ENCODE measurements at regions not wholly inside any gene's neighbourhood (a gene's known extent, or its start where the extent isn't known, plus 50 kb on each side); places are given as distances from the start of the nearest gene placed in this dataset.
"Not testable (repeated sequence)": the region's sequence is repeated elsewhere in the genome, so short reads cannot be mapped to it uniquely, and the experiment has no call there.

DNA sequence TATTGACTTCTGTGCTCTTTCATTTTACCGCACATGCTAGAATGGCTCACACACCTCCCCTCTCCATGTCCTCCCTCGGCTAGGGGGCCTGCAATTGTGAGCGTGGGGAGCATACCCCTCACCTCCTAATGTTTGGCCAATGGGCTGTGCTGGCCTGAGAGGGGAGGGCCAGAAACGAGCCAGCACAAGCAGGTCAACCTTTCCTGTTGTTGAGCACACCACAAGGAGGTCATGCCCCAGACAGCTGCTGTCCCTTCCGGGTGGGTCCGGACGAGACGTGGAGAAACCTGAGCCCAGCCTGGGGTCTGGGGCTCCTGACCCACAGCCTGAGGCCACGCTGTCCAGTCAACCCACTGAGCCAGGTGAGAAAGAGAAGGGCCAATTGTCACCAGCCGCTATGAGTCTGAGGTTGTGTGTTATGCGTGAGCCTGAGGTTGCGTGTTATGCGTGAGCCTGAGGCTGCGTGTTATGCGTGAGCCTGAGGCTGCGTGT lies 77.4 kb downstream of the TTLL2 start:
- H3K9me3 Mint-ChIP-seq: no peaks in the 10 kb centered on the region
- no peaks in the 10 kb centered on the region for H3K36me3 Mint-ChIP-seq

GRCh38 chr6:167403427-167403826 lies 78.5 kb downstream of the TTLL2 start:
- no peaks in the 10 kb centered on the region for H3K4me1 Mint-ChIP-seq (ENCODE audit: low read depth in 2 of 2)
- ATAC-seq: no peak
- H3K4me3 Mint-ChIP-seq: no peak overlapping the region
- DNase-seq (ENCODE audit: low spot score): no peak
- no peaks in the 10 kb centered on the region for H3K9me3 Mint-ChIP-seq
- no peaks in the 10 kb centered on the region for H3K36me3 Mint-ChIP-seq
- H3K27me3 Mint-ChIP-seq: peaks cover 13 to 14% of the 10 kb centered on the region in 2 donors
- no peak overlapping the region for H3K27ac Mint-ChIP-seq

More for the DNA sequence above, 77.4 kb downstream of the TTLL2 start:
- Mint-ChIP-seq H3K4me3 (no peak overlapping the region), H3K27ac (no peak overlapping the region), H3K27me3 (peaks cover 13 to 14% of the 10 kb centered on the region in 2 donors), H3K4me1 (ENCODE audit: low read depth in 2 of 2) (no peaks in the 10 kb centered on the region)
- ATAC-seq: no peak
- no peak for DNase-seq (ENCODE audit: low spot score)

- Mint-ChIP-seq H3K4me1 (ENCODE audit: low read depth in 2 of 2) (no peaks in the 10 kb centered on the region), H3K9me3 (no peaks in the 10 kb centered on the region), H3K4me3 (no peak overlapping the region), H3K27me3 (peaks cover 13 to 14% of the 10 kb centered on the region in 2 donors), H3K27ac (no peak overlapping the region), H3K36me3 (no peaks in the 10 kb centered on the region)
- no peak for DNase-seq (ENCODE audit: low spot score)
- ATAC-seq: no peak
Measured at GRCh38 chr6:167404385-167405049, 79.6 kb downstream of the TTLL2 start.

- H3K27me3 Mint-ChIP-seq: peaks cover 13 to 14% of the 10 kb centered on the region in 2 donors
- no peak overlapping the region for H3K27ac Mint-ChIP-seq
- no peaks in the 10 kb centered on the region for H3K9me3 Mint-ChIP-seq
- no peak overlapping the region for H3K4me3 Mint-ChIP-seq
- no peak for DNase-seq (ENCODE audit: low spot score)
- H3K4me1 Mint-ChIP-seq (ENCODE audit: low read depth in 2 of 2): no peaks in the 10 kb centered on the region
- no peaks in the 10 kb centered on the region for H3K36me3 Mint-ChIP-seq
- peak; percentile 11 to 30 for ATAC-seq
Measured at GRCh38 chr6:167405778-167406532, 81.1 kb downstream of the TTLL2 start.

- not testable (repeated sequence) for ATAC-seq; H3K4me1 Mint-ChIP-seq (ENCODE audit: low read depth in 2 of 2); H3K4me3 Mint-ChIP-seq; DNase-seq (ENCODE audit: low spot score); H3K9me3 Mint-ChIP-seq; H3K27ac Mint-ChIP-seq; H3K36me3 Mint-ChIP-seq
- H3K27me3 Mint-ChIP-seq: peaks cover 13 to 14% of the 10 kb centered on the region in 2 donors
Measured at GRCh38 chr6:167406533-167407238, 81.8 kb downstream of the TTLL2 start.

GRCh38 chr6:167407239-167408064 lies 82.6 kb downstream of the TTLL2 start:
- peaks cover 12 to 13% of the 10 kb centered on the region in 2 donors for H3K27me3 Mint-ChIP-seq
- no peak for ATAC-seq

DNA sequence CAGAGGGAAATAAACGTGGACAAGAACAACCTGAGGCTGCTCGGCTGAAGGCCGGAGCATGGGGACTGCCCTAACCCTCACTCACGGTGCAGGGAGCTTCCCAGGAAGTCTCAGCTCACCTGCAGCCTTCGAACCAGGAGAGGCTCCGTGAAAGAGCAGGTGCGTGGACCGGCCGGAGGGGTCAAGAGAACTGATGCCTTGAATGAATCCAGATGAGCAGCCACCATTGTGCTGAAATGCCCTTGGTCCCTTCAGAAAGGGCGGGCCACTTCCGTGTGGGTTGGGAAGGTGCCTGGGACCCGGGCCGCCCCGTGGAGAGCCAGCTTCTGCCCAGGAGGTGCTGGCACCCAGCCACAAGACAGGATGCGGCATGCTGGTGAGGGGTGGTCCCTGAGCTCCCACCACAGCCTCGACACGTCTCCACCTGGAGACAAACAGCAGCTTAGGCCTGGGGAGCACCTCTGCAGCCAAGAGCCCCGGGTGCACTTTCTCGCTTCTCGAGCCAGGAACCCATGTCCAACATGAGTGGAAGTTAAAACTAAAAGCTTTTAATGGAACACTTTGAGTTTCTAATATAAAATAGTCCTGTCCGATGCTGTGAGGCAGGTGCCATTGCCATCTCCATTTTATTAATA lies 83.5 kb downstream of the TTLL2 start:
- peaks cover 12 to 13% of the 10 kb centered on the region in 2 donors for H3K27me3 Mint-ChIP-seq
- DNase-seq (ENCODE audit: low spot score): no peak
- H3K36me3 Mint-ChIP-seq: no peaks in the 10 kb centered on the region
- H3K4me1 Mint-ChIP-seq (ENCODE audit: low read depth in 2 of 2): no peaks in the 10 kb centered on the region
- ATAC-seq: no peak
- H3K9me3 Mint-ChIP-seq: no peaks in the 10 kb centered on the region
- no peak overlapping the region for H3K27ac Mint-ChIP-seq
- no peak overlapping the region for H3K4me3 Mint-ChIP-seq

More at GRCh38 chr6:167407239-167408064, 82.6 kb downstream of the TTLL2 start:
- Mint-ChIP-seq H3K4me1 (ENCODE audit: low read depth in 2 of 2) (no peaks in the 10 kb centered on the region), H3K9me3 (no peaks in the 10 kb centered on the region), H3K27ac (no peak overlapping the region), H3K36me3 (no peaks in the 10 kb centered on the region), H3K4me3 (no peak overlapping the region)
- DNase-seq (ENCODE audit: low spot score): no peak

DNA sequence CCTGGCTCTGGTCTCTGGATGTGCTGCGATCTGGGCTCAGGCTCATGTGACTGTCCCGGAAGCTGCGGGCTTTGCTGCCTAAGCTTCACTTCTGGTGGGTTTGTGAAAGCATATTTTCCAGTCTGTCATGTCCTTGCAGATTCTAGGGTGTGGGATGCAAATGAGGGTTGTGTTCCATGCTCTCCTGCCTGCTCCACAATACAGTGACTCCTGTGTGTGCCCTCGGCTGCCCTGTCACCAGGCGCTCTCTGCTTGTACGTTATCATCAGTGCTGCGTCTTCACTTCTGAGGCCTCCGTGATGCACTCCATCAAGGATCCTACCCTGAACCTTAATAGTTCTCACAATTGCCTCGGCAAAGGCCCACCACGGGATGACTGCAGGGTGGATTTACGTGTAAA lies 84.2 kb downstream of the TTLL2 start:
- DNase-seq (ENCODE audit: low spot score) (no peak), ATAC-seq (no peak)
- Mint-ChIP-seq H3K27ac (no peak overlapping the region), H3K4me1 (ENCODE audit: low read depth in 2 of 2) (no peaks in the 10 kb centered on the region), H3K36me3 (no peaks in the 10 kb centered on the region), H3K4me3 (no peak overlapping the region), H3K27me3 (peaks cover 10 to 13% of the 10 kb centered on the region in 2 donors), H3K9me3 (no peaks in the 10 kb centered on the region)

DNA sequence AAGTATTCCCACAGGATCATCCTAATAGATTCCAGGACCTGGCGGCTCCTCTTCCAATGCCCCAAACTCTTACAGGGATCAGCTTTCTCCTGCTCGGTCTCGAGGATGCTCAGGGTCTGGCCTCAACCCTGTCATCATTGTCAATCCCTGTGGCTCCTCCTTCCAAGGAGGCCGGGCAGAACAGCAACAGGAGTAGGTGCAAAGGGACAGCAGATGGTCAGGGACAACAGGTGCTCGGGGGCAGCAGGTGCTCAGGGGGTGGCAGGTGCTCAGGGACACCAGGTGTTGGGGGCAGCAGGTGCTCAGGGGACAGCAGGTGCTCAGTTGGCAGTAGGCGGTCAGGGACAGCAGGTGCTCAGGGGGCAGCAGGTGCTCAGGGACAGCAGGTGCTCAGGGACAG lies 84.8 kb downstream of the TTLL2 start:
- Mint-ChIP-seq H3K36me3 (no peaks in the 10 kb centered on the region), H3K4me1 (ENCODE audit: low read depth in 2 of 2) (no peaks in the 10 kb centered on the region), H3K4me3 (no peak overlapping the region), H3K9me3 (no peaks in the 10 kb centered on the region), H3K27me3 (peaks cover 10 to 13% of the 10 kb centered on the region in 2 donors), H3K27ac (no peak overlapping the region)
- DNase-seq (ENCODE audit: low spot score) (no peak), ATAC-seq (no peak)

GRCh38 chr6:167410462-167410861 lies 85.6 kb downstream of the TTLL2 start:
- Mint-ChIP-seq H3K27ac (no peak overlapping the region), H3K4me3 (no peak overlapping the region), H3K27me3 (peaks cover 6% of the 10 kb centered on the region in 2 donors), H3K36me3 (no peaks in the 10 kb centered on the region), H3K9me3 (no peaks in the 10 kb centered on the region), H3K4me1 (ENCODE audit: low read depth in 2 of 2) (no peaks in the 10 kb centered on the region)
- ATAC-seq (no peak), DNase-seq (ENCODE audit: low spot score) (no peak)

- H3K27me3 Mint-ChIP-seq: peaks cover 0 to 10% of the 10 kb centered on the region in 2 donors
- no peak overlapping the region for H3K27ac Mint-ChIP-seq
- ATAC-seq (no peak), DNase-seq (ENCODE audit: low spot score) (no peak)
- no peaks in the 10 kb centered on the region for H3K36me3 Mint-ChIP-seq
- no peak overlapping the region for H3K4me3 Mint-ChIP-seq
- no peaks in the 10 kb centered on the region for H3K9me3 Mint-ChIP-seq
- no peaks in the 10 kb centered on the region for H3K4me1 Mint-ChIP-seq (ENCODE audit: low read depth in 2 of 2)
Measured at GRCh38 chr6:167412506-167412905, 87.6 kb downstream of the TTLL2 start.

GRCh38 chr6:167415441-167415961 lies 90.6 kb downstream of the TTLL2 start:
- no peak overlapping the region for H3K27ac Mint-ChIP-seq
- H3K4me1 Mint-ChIP-seq (ENCODE audit: low read depth in 2 of 2): no peaks in the 10 kb centered on the region
- ATAC-seq (peak; percentile 36 to 45), DNase-seq (ENCODE audit: low spot score) (no peak)
- H3K4me3 Mint-ChIP-seq: no peak overlapping the region
- H3K36me3 Mint-ChIP-seq: no peaks in the 10 kb centered on the region
- H3K9me3 Mint-ChIP-seq: no peaks in the 10 kb centered on the region
- peaks cover 14 to 24% of the 10 kb centered on the region in 2 donors for H3K27me3 Mint-ChIP-seq

Measured in natural killer cell treated with Interleukin-12 subunit alpha and Interleukin-12 subunit beta and Interleukin-15 and Interleukin-18, amount 100 ng/mL, for 72 hours (primary cell).